ENCODE measurements at regions not wholly inside any gene's neighbourhood (a gene's known extent, or its start where the extent isn't known, plus 50 kb on each side); places are given as distances from the start of the nearest gene placed in this dataset.

DNA sequence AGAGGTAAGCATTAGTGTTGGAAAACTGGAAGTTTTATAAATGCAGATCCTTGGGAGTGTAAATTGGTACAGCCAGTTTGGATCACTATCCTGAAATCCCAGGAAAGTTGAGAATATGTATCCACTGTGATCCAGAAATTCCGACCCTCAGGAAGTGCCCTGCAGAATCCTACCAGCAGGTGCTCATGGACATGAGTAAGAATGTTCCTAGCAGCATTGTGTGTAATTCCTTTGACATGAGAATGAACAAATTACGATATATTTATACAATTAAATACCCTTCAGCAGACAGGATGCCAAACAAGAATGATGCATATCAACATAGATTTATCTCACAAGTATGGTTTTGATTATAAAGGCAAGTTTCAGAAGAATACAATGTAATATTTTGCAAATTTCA lies 181.6 kb downstream of the XPNPEP1 start:
- no peak for TF ChIP-seq POLR2A (IDR thresholded peaks at IDR 0.05)
- TF ChIP-seq, protein P1, sequence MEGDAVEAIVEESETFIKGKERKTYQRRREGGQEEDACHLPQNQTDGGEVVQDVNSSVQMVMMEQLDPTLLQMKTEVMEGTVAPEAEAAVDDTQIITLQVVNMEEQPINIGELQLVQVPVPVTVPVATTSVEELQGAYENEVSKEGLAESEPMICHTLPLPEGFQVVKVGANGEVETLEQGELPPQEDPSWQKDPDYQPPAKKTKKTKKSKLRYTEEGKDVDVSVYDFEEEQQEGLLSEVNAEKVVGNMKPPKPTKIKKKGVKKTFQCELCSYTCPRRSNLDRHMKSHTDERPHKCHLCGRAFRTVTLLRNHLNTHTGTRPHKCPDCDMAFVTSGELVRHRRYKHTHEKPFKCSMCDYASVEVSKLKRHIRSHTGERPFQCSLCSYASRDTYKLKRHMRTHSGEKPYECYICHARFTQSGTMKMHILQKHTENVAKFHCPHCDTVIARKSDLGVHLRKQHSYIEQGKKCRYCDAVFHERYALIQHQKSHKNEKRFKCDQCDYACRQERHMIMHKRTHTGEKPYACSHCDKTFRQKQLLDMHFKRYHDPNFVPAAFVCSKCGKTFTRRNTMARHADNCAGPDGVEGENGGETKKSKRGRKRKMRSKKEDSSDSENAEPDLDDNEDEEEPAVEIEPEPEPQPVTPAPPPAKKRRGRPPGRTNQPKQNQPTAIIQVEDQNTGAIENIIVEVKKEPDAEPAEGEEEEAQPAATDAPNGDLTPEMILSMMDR (IDR thresholded peaks at IDR 0.05) = no peak

Measured in heart left ventricle (tissue), 13 donors.